WTC11 (cell line): ENCODE measurements at regions not wholly inside any gene's neighbourhood (a gene's known extent, or its start where the extent isn't known, plus 50 kb on each side); places are given as distances from the start of the nearest gene placed in this dataset.

Experiments
- ATAC-seq: fragments of 200-7000 bp; cut with Tn5 transposase; 2 replicates; pipeline ENCODE4 v1.10.0; 2021; ENCODE audit warnings: mild to moderate bottlenecking, moderate library complexity
- CTCF ChIA-PET: fragments of 300-600 bp; sonication (Branson Sonifier 250); formaldehyde crosslinking; loops from one replicate; lab custom pipeline; 2021; ENCODE audit warnings: antibody characterized with exemption; lab: Charles Lee
- POLR2A ChIA-PET: fragments of 350-600 bp; sonication (Branson Sonifier 250); formaldehyde crosslinking; loops from one replicate; lab custom pipeline; 2021; ENCODE audit warnings: antibody characterized with exemption; lab: Charles Lee
- DNase-seq: peaks from one replicate; pipeline ENCODE4 v3.0.0; 2021; ENCODE audit warnings: low spot score
- H3K27ac Mint-ChIP-seq: 2 replicates; pipeline ENCODE4 v1.8.0; 2021; ENCODE audit warnings: mixed read lengths
- H3K27me3 Mint-ChIP-seq: 2 replicates; pipeline ENCODE4 v1.8.0; 2021; ENCODE audit warnings: low read depth, mild to moderate bottlenecking, moderate library complexity, mixed read lengths
- H3K36me3 Mint-ChIP-seq: 2 replicates; pipeline ENCODE4 v1.8.0; 2021; ENCODE audit warnings: mixed read lengths
- H3K4me1 Mint-ChIP-seq: 2 replicates; pipeline ENCODE4 v1.8.0; 2022; ENCODE audit warnings: mixed read lengths
- H3K4me3 Mint-ChIP-seq: 2 replicates; pipeline ENCODE4 v1.8.0; 2021; ENCODE audit warnings: mild to moderate bottlenecking, moderate library complexity, mixed read lengths
- H3K9me3 Mint-ChIP-seq: 2 replicates; pipeline ENCODE4 v1.8.0; 2021; ENCODE audit warnings: mixed read lengths
- AR ChIP-seq: fragments of 250-450 bp; sonication (Bioruptor Pico); IDR thresholded peaks from 2 replicates; pipeline ENCODE4 v1.9.0; 2021; ENCODE audit warnings: mild to moderate bottlenecking
- E2F1 ChIP-seq: sonication (generic); formaldehyde crosslinking; IDR thresholded peaks from 2 replicates; pipeline ENCODE4 v1.8.0; 2022; ENCODE audit warnings: mild to moderate bottlenecking, missing genetic modification reagents
- E2F4 ChIP-seq: sonication (generic); formaldehyde crosslinking; IDR thresholded peaks from 2 replicates; pipeline ENCODE4 v1.8.1; 2022; ENCODE audit warnings: low read depth, mild to moderate bottlenecking, moderate library complexity, missing genetic modification reagents, borderline replicate concordance
- FOXP1 ChIP-seq: sonication (generic); formaldehyde crosslinking; IDR thresholded peaks from 2 replicates; pipeline ENCODE4 v1.8.0; 2022; ENCODE audit warnings: missing genetic modification reagents, mild to moderate bottlenecking, moderate library complexity, borderline replicate concordance
- GABPB1 ChIP-seq: sonication (generic); formaldehyde crosslinking; IDR thresholded peaks from 2 replicates; pipeline ENCODE4 v1.8.1; 2023; ENCODE audit warnings: mild to moderate bottlenecking, missing genetic modification reagents
- HMGA2 ChIP-seq: fragments of 250-450 bp; sonication (Bioruptor Pico); IDR thresholded peaks from 2 replicates; pipeline ENCODE4 v1.4.0; 2021; ENCODE audit warnings: mild to moderate bottlenecking, moderate library complexity
- MXD4 ChIP-seq: fragments of 250-450 bp; sonication (Bioruptor Pico); IDR thresholded peaks from 2 replicates; pipeline ENCODE4 v1.8.0; 2021; ENCODE audit warnings: mild to moderate bottlenecking, moderate library complexity, borderline replicate concordance
- PRDM15 ChIP-seq: sonication (generic); formaldehyde crosslinking; IDR thresholded peaks from 2 replicates; pipeline ENCODE4 v1.8.0; 2022; ENCODE audit warnings: missing genetic modification reagents
- SMAD3 ChIP-seq: sonication (generic); formaldehyde crosslinking; IDR thresholded peaks from 2 replicates; pipeline ENCODE4 v1.8.0; 2022; ENCODE audit warnings: missing genetic modification reagents, mild to moderate bottlenecking, borderline replicate concordance
- TEAD1 ChIP-seq: sonication (generic); formaldehyde crosslinking; IDR thresholded peaks from 2 replicates; pipeline ENCODE4 v1.8.0; 2022; ENCODE audit warnings: mild to moderate bottlenecking, missing genetic modification reagents
- ZNF317 ChIP-seq: sonication (generic); formaldehyde crosslinking; IDR thresholded peaks from 2 replicates; pipeline ENCODE4 v1.8.1; 2023; ENCODE audit warnings: low read depth, mild to moderate bottlenecking, moderate library complexity, missing genetic modification reagents, borderline replicate concordance
- ZNF671 ChIP-seq: fragments of 250-450 bp; sonication (Bioruptor Pico); IDR thresholded peaks from 2 replicates; pipeline ENCODE4 v1.8.0; 2021; ENCODE audit warnings: mild to moderate bottlenecking

- no peak for TF ChIP-seq E2F4 (CRISPR knock-in tag)
Observed at GRCh38 chr7:156092307-156092706, 280.0 kb upstream of the SHH start (continued).

GRCh38 chr7:156091519-156092080 lies 279.3 kb upstream of the SHH start:
- no peaks in the 10 kb centered on the region for H3K27me3 Mint-ChIP-seq
- no peak overlapping the region for H3K4me3 Mint-ChIP-seq
- no peak for TF ChIP-seq PRDM15 (CRISPR knock-in tag)
- TF ChIP-seq ZNF671 (CRISPR knock-in tag) = no peak
- no peak for TF ChIP-seq GABPB1
- no peak for TF ChIP-seq E2F1 (CRISPR knock-in tag)
- TF ChIP-seq AR (CRISPR knock-in tag) = no peak
- TF ChIP-seq HMGA2 (CRISPR knock-in tag) = no peak
- no peak for TF ChIP-seq ZNF317 (CRISPR knock-in tag)
- TF ChIP-seq TEAD1 (CRISPR knock-in tag) = no peak
- no peak for TF ChIP-seq SMAD3 (CRISPR knock-in tag)
- TF ChIP-seq MXD4 (CRISPR knock-in tag) = no peak
- CTCF ChIA-PET = no interaction called here
- DNase-seq (no peak), ATAC-seq (no peak)
- H3K9me3 Mint-ChIP-seq = peaks cover 51% of the 10 kb centered on the region
- H3K4me1 Mint-ChIP-seq = peaks cover 3% of the 10 kb centered on the region
- POLR2A ChIA-PET = no interaction called here
- no peak overlapping the region for H3K27ac Mint-ChIP-seq
- peaks cover 21% of the 10 kb centered on the region for H3K36me3 Mint-ChIP-seq

- ChIA-PET CTCF (no interaction called here), POLR2A (no interaction called here)
- ATAC-seq (no peak), DNase-seq (no peak)
- peaks cover 52% of the 10 kb centered on the region for H3K9me3 Mint-ChIP-seq
- H3K4me3 Mint-ChIP-seq = no peak overlapping the region
- H3K4me1 Mint-ChIP-seq = peaks cover 3% of the 10 kb centered on the region
- H3K27me3 Mint-ChIP-seq = no peaks in the 10 kb centered on the region
- H3K27ac Mint-ChIP-seq = no peak overlapping the region
- no peak for TF ChIP-seq FOXP1 (CRISPR knock-in tag)
- peaks cover 19% of the 10 kb centered on the region for H3K36me3 Mint-ChIP-seq
Observed at GRCh38 chr7:156090988-156091387, 278.7 kb upstream of the SHH start.
